ENCODE measurements at regions not wholly inside any gene's neighbourhood (a gene's known extent, or its start where the extent isn't known, plus 50 kb on each side); places are given as distances from the start of the nearest gene placed in this dataset.

DNA sequence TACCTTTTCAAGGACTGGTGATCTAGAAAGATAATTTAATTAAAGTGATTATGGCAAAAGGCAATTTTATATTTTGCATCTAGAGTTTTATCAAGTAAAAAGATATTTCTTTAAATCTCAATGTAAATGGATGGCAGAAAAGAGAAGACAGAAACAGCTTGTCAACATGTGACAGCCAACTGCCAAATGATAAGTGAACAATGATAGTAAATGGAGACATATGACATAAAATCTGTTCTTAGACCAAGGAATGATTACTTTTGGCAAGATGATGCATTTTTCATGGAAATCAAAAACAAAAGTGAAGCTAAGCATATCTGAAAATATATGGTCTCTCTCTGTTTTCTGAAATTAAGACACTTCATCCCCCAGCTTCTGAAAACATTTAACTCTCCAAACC, 1730.7 kb upstream of the FLRT2 start:
- DNase-seq (ENCODE audit: low read depth): no peak
- no peak overlapping the region for H3K4me3 ChIP-seq (ENCODE audit: low read depth, low read length)

DNA sequence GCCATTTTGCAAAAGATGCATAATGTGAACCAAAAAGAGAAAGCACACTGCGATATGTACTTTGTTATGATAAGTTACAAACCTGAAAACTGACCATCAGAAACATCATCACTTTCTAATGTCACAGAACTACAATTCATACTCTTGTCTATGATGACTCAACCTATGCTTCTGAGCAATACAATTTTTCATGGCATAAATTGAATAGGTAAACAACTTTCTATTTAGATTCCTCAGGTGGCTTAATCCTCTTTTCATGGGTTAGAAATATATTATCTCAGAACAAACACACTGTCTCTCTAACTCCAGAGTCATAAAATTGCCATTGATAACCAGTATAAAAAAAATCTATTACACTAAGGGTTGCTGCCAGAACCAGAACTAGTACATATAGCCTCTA, 1715.0 kb upstream of the FLRT2 start:
- DNase-seq (ENCODE audit: low read depth): no peak
- H3K4me3 ChIP-seq (ENCODE audit: low read depth, low read length): no peak overlapping the region

DNA sequence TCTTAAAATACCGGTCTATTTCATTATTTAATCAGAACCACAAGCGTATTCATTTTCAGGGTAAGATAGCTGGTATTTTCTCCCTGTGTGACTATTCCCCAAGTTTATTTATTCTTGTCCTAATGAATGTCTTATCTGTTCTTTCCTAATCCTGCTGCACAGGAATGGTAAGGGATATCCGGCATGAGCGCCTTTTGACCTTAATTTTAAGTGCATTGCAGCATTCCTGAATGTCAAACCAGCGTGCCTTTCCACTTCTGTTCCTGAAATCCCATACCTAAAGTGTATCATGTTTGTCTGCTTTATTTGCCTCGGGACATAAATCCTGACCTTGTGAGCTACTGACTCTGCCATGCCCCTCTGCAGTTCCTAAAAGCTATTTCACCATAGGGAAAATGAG, 1713.2 kb upstream of the FLRT2 start:
- no peak overlapping the region for H3K4me3 ChIP-seq (ENCODE audit: low read depth, low read length)
- no peak for DNase-seq (ENCODE audit: low read depth)

DNA sequence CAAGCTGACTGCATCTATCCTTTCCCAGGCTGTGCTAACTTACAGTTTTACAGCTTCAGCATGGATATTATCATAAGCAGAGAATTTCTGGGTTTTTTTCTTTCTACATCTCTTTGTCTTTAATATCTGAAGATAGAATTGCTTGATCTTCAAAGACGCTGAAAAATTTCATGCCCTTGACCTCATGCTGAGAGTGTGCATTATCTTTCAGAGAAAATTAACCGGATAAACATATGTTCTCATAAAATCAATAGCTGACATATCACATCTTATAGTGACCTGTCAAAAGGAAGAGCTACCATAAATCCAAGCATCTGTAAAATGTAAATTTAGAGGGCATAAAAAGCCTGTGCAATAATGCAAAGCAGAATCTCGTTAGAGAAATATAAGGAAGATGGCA, 1704.1 kb upstream of the FLRT2 start:
- DNase-seq (ENCODE audit: low read depth): no peak
- no peak overlapping the region for H3K4me3 ChIP-seq (ENCODE audit: low read depth, low read length)

DNA sequence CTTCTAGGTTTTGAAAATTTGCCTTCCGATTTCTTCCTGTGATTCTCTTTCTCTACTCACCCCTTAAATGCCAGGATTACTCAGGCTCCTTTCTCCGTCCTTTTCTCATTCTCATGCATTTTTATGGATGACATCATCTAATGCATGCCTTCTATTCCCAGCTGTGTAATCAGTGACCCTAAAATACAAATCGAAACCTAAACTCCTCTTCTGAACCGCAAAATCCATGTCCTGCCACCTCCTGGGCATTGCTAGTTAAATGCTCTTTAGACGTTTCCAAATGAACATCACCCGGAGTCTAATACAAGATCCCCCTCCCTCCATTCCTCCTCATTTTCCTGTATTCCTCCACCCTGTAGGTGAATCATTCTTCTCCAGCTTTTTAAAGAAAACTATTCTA, 1703.1 kb upstream of the FLRT2 start:
- peak; percentile 22 for DNase-seq (ENCODE audit: low read depth)
- no peak overlapping the region for H3K4me3 ChIP-seq (ENCODE audit: low read depth, low read length)

DNA sequence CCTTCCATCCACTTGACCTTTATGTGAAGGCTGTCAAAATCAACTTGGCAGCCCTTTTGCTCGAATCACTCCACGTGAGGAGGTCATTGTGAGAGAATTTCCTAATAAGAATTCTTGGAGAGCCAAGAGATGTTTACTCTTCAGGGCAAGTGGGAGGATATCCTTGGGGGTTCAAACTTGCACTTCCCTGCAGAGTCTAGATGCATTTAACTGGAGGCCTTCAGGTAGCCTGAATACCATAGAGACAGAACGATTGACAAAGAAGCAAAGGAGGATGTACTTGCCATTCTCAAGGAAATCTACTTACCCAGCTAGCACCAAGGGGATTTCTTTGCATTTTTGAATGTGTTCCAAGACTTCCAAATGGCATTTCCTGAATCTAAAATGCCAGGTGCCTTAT, 1702.6 kb upstream of the FLRT2 start:
- no peak for DNase-seq (ENCODE audit: low read depth)
- no peak overlapping the region for H3K4me3 ChIP-seq (ENCODE audit: low read depth, low read length)

DNA sequence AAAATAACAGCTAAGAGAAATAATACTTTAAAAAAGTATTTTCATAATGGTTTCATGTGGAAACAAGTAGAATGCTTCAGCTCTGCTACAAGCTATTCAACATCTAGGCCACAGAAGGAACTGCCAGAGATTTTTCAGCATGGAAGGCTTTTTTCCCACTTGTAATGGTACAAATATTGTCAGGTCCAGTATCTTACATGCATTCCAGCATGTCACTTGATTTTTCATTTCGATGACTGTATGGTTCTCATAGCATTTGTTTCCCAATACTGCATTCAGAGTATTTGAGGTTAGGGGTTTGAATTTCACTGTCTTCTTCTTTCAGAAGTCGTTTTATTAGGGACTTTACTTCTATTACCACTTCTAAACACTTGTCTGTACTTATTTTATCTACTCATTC, 1701.5 kb upstream of the FLRT2 start:
- H3K4me3 ChIP-seq (ENCODE audit: low read depth, low read length): no peak overlapping the region
- DNase-seq (ENCODE audit: low read depth): no peak

DNA sequence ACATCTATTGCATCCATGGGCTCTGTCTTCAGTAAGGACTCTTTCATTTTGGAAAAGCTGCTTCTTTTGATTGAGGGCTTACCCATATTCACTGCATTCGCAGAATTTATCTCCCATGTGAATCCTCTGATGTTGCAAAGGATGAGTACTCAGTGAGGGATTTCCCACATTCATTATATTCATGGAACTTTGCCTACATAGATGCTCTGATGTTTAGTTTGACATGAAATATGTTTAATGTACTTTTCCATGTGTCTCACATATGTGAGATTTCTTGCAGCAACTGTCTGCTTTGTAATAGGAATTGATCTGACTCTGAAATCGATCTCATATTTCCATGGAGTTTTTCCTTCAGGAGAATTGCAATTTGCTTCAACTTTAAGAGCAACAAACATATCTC, 1699.6 kb upstream of the FLRT2 start:
- no peak overlapping the region for H3K4me3 ChIP-seq (ENCODE audit: low read depth, low read length)
- DNase-seq (ENCODE audit: low read depth): no peak

DNA sequence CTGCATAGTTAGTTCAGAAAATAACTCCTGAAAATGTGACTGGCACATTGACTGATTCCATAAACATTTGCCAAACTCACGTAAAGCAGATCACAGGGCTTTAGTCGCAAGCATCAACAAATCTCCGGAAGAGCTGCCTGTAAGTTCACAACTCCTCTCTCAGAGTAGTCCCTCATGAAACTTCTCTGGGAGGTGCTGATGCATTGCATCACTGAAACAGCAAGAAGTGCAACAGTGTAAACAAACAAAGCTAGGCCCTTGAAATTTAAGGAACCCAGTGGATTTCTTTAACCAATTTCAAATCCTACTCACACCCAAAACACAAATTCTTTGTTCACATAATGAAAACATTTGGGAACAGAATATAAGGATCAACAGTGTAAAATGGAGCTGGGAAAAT, 1691.7 kb upstream of the FLRT2 start:
- no peak overlapping the region for H3K4me3 ChIP-seq (ENCODE audit: low read depth, low read length)
- DNase-seq (ENCODE audit: low read depth): no peak

DNA sequence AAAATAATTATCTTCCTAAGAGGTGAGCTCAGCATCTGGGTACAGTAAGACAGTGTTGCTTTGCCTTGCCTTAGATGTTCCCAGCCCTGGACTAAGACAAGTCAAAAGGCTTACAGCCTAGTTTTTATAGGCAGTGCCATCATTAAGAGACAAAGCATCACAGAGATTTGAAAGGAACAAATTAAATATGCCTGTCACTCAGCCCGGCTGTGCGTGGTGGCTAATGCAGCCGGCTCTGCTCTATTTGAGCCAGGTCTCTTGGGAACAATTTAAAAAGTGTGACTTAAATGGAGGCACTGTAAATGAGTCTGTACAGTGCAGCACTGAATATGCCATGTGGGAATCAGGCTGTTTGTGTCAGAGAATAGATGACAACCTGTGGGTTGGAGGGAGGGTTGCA, 1687.4 kb upstream of the FLRT2 start:
- DNase-seq (ENCODE audit: low read depth): no peak
- H3K4me3 ChIP-seq (ENCODE audit: low read depth, low read length): no peak overlapping the region

DNA sequence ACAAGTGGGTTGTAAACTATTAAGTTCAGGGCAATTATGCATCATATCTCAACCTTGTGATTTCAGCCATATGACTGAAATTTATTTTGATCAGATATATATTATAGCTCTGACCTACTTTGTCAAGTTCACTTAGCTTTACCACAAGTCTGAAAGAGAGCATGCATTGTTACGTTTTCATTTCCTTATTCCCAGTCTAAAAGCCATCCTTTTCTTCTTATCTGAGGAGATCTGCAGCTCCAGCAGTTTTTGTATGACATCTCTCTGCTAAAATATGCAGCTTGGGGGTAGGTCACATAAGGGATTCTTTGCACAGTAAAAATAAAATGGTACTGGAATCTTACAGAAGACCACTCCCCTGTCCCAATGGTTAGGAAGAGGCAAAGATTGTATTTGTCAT, 1682.8 kb upstream of the FLRT2 start:
- DNase-seq (ENCODE audit: low read depth): no peak

DNA sequence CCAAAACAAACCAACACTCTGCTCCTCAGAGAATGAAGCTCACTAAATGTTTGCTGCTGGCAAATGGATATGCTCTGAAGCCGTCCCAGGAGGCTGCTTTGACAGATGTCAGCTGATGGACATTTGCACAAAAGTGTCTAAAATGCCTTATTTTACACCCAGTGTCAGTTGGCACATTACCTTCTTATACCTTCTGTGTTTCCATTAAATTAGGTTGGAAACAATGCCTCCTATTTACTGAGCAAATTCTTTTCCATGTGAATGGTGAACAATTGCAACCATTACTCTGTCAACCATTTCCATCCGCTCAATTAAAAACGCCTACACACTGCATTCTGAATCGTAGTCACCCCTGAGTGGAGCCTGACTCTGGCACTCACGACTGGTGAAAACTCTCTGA, 1679.9 kb upstream of the FLRT2 start:
- no peak overlapping the region for H3K4me3 ChIP-seq (ENCODE audit: low read depth, low read length)
- no peak for DNase-seq (ENCODE audit: low read depth)

More for the DNA sequence above, 1682.8 kb upstream of the FLRT2 start:
- H3K4me3 ChIP-seq (ENCODE audit: low read depth, low read length): no peak overlapping the region

DNA sequence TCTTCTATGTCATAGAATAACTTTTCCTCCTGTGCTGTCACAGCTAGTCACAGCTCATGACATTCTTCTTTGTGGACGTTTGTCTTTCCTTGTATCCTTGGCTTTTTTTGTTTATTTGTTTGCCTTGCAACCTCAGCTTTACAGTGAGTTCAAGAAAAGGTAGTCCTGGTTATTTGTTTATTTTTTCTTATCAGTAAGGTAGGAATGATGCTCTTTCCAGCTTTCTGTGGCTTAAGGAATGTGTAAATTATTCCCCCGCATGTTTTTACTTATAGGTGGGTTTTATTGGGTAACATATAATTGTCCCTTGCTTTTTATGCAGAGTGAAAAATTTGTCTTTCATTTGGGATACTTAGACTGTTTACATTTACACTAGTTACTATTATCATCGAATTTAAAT, 1673.6 kb upstream of the FLRT2 start:
- no peak overlapping the region for H3K4me3 ChIP-seq (ENCODE audit: low read depth, low read length)
- DNase-seq (ENCODE audit: low read depth): no peak

DNA sequence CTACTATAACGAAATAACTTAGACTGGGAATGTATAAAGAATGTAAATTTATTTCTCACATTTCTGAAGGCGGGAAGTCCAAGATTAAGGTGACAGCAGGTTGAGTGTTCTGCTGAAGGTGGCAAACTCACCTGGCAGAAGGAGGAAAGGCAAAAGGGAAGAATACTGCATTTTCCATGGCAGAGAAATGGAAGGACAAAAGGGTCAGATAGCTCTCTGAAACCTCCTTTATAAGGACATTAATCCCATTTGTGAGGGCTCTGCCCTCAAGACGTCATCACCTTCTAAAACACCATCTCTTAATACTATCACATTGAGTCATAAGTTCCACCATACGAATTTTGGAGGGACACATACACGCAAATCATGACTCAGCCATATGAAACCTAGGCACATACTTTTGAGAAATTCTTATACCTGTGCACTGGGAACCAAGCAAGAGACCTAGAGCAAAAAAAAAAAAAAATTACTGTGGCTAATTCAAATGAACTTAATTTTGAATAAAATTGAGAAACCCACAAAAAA, 1669.3 kb upstream of the FLRT2 start:
- no peak for DNase-seq (ENCODE audit: low read depth)

DNA sequence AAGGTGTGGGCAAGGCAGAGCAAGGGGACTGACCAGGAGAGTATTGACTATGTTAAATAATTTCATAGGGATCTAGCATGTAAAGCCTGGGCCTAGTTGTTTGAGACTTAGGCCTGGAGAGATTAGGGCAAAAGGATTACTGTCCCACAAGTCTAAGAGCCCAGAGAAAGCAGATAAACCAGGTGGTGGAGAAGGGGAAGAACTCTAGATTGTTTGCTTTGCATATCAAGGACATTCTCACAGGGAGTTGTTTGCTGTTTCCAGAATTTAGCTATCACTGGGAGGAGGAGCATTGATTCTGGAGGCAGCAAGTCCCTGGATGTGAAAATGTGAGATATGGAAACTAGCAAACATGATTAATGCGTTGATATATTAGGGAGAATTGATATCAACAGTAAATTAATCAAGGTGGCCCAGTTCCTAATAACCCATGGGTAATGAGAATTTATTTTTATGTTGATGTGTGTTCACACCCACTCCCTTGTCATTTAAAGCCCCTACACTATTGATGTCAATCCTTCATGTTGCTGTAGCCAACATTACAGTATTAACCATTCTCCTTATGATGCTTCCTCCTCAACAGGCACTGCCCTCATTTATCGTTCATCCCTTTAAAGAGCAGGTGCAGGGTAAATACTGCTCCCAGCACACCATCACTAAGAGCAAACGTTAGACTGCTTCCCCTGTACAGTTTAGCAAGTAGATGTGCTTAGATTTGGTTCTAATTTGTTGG, 1666.7 kb upstream of the FLRT2 start:
- no peak overlapping the region for H3K4me3 ChIP-seq (ENCODE audit: low read depth, low read length)

More for the DNA sequence above, 1669.3 kb upstream of the FLRT2 start:
- no peak overlapping the region for H3K4me3 ChIP-seq (ENCODE audit: low read depth, low read length)

DNA sequence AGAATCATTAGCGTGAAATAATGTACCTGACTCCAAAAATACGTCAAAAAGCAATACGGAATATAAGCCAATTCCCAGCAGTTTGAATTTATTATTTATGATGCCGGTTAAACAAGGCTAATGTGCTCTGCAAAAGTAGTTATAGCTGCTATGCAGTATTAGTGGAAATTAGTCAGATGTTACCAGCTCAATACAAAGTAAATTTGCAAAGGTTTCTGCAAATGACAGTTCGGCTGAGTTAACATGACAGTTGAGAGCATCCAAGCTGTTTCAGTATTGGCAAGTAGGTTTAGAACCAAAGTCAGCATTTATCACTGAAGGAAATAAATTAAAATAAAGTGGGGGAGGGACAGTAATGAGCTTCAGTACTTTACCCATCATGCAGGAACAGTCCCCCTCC, 1665.8 kb upstream of the FLRT2 start:
- H3K4me3 ChIP-seq (ENCODE audit: low read depth, low read length): no peak overlapping the region
- no peak for DNase-seq (ENCODE audit: low read depth)

More for the DNA sequence above, 1666.7 kb upstream of the FLRT2 start:
- DNase-seq (ENCODE audit: low read depth): no peak

DNA sequence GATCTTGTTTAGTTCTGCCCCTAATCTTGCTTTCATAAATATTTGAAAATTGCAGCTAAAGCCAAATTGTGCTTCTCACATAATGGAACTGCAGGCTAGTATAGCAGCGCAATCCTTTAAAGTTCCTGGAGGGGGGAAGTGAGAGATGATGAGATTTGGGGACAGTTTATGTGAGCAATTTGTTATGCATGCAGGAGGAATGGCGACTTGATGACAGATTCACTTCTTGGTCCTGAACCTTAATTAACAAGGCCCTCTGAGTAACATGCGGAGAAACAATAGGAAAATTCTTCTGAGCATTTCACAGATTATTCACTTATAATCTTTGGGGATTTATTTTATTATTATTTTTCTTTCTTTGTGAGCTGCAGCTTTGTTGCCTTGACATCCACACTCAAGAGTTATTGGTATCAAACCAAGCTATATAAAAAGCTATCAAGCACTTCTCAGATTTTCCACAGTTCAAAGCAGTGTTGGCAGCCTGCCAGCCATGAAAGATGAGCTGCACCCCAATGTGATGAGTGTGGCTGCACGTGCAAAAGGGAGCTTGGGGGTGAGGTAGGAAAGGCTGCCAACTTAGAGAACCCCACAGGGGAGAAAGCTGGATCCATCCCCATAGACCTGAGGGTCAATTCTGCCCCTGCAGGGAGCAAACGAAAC, 1662.2 kb upstream of the FLRT2 start:
- no peak for DNase-seq (ENCODE audit: low read depth)
- no peak overlapping the region for H3K4me3 ChIP-seq (ENCODE audit: low read depth, low read length)

DNA sequence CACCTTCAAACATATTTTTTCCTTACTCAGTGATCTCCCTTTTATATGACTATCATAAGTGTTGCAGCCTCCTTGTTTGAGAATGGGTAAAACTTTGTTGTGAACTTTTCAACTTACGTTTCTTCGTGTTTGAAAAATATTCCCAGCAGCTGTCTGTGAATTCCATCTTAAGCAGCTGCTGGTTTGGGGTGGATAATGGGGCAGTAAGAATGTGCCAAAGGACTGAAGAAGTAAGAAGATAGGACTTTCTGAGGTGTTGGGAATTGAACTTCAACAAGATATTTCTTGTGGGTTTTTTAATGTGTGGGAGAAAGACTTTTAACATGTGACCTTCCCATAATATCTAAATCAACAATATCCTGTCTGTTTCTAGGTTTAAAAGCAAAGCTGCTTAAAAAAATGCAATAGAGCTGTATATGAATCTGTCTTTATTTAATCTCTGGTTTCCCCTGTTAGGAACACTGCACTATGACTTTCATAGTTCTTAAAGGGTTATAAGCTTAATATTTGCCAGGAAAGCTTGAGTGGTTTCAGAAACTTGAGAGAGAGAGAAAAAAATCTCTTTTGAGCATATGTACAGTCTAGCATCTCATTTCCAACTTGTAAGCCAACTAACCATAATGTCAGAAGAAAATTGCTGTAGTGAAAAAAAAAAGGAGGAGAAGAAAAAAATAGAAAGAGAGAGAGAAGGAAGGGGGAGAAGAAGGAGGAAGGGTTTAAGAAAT, 1659.2 kb upstream of the FLRT2 start:
- peak; percentile 21 for DNase-seq (ENCODE audit: low read depth)

DNA sequence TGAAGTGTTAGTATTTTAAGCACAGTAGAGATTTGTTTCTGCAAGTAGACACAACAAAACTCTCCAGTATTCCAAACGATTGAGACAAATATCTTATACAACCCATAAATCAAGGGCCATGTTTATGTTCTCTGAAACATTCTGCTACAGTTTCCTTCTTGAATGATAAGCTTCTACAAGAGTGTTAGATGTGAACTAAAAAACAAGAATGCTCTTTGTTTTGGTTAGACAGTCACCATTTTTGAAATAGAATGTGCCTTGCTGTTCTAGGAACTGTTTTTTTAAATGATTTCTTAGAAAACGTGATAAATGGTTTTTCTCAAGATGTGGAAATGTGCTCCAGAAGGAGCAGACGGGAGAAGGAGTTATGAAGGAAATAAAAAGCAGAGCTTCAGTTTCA, 1656.3 kb upstream of the FLRT2 start:
- no peak for DNase-seq (ENCODE audit: low read depth)
- no peak overlapping the region for H3K4me3 ChIP-seq (ENCODE audit: low read depth, low read length)

More for the DNA sequence above, 1659.2 kb upstream of the FLRT2 start:
- no peak overlapping the region for H3K4me3 ChIP-seq (ENCODE audit: low read depth, low read length)

DNA sequence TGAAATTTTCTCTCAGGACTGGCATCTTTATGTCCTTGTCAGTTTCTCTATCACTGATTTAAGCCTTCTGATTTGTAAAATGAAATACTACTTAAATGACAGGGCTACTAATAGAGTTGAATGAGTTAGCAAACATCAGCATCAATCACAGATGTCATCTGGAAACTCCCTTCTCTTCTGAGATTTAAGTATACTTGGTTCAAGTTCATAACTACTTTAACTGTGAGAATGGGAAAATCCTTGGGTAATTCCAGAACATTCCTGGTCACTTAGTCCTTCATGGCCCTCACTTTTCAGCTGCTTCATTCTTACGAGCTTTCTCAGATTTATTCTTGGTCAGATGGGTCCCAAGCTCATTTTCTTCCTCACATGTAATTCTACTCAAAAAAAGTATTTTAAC, 1655.3 kb upstream of the FLRT2 start:
- H3K4me3 ChIP-seq (ENCODE audit: low read depth, low read length): no peak overlapping the region
- peak; percentile 14 for DNase-seq (ENCODE audit: low read depth)

Measured in skeletal muscle cell (primary cell).